NCI-H2196 (cell line): ENCODE measurements at regions not wholly inside any gene's neighbourhood (a gene's known extent, or its start where the extent isn't known, plus 50 kb on each side); places are given as distances from the start of the nearest gene placed in this dataset.
"Not testable (repeated sequence)": the region's sequence is repeated elsewhere in the genome, so short reads cannot be mapped to it uniquely, and the experiment has no call there.

Experiments used
- DNase-seq: peaks from one replicate; lab custom pipeline; 2025; ENCODE audit not compliant: unreplicated experiment; lab: John Stamatoyannopoulos, UW

DNA sequence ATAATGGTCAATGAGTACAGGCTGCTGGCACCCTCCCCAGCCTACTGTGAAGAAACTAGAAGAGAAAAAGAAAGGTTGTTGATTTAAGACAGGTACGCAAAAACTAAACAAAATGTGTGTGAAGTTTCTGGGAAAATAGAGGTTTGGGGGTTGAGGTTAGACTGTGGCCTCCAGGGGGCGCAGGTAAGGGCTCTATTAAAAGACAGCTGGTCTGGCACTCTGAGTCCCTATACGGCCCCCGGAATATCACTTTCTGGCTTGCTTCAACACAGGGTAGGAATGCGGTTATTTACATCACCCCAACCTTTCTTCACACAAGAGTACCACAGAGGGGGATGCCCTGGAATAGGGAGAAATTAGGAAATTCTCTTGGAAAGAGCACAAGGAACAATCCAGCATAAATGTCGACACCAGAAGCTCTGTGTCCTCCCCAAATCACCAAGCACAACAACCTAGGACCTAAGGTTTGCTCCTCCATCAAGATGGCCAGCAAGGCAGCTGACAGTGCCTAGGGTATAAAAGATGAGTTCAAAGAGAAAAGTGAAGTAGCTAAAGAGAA, 480.8 kb upstream of the KLHL29 start:
- no peak for DNase-seq

DNA sequence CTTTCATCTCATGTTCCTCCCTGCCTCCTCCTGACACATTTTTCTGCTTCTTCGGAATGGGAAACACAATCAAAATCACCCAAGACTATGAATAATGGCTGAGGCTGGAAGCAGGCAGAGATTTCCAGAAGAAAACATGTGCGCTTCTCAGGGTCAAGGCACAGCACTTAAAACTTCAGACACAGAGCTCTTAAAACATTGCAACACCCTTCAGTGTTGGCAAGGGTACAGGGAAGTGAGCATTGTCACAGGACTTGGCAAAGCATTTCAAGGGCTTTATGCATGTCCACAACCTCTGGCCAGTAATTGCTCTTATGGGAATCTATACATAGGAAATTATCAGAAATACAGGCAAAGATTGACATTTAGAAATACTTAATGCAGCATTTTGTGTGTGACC, 477.6 kb upstream of the KLHL29 start:
- no peak for DNase-seq

DNA sequence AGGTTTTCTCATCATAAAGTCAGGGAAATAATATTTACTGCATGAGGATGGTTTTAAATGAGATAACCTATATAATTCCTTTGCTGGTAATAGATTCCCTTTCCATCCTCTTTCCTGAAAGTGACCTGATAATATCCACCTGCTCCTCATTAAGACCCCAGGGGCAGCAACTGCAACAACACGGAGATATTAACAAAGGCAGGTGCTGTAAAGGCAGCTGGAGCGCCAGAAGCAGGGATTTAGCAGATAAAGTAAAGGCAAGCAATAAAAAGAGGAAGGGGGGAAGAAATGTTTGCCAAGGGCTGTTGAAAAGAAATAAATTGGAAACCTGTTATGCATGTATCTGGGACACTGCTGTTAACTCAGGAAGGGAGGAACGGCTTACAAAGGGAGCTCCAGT, 472.6 kb upstream of the KLHL29 start:
- DNase-seq = no peak

DNA sequence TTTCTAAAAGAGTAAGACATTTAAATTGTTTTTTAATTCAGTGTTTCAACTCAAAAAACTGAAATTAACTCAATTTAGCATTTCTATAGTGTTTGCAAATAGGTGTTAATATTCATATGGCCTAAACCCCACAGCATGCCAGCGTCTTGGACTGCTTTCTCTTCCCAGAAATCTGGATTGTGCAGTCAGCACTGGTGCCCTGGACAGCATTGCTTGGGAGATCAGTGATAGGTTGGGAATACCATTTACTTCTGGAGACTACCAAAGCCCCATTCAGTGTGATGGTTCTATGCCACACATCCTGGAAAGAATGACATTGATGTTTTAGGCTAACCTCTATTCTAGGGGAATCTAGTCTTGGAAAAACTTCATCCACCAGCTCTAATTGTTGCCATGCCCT, 455.0 kb upstream of the KLHL29 start:
- DNase-seq = no peak

DNA sequence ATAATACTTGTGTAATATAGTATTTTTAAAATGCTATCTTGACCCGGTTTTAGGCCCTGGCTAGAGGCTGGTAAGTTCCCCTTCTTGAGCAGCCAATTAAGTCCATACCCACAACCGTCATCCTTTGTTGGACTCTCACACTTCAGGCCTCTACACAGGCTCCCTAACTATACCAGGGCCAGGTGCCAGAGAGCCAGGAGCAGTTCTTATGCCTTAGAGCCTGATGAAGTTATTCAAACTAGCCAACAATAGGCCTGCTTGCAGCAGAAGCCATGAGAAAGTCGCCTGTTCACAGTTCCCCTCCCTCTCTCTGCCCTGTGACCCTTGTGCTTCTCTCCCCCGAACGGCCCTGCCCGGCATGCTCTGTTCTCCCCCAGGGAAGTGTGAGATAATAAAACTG, 454.2 kb upstream of the KLHL29 start:
- no peak for DNase-seq

DNA sequence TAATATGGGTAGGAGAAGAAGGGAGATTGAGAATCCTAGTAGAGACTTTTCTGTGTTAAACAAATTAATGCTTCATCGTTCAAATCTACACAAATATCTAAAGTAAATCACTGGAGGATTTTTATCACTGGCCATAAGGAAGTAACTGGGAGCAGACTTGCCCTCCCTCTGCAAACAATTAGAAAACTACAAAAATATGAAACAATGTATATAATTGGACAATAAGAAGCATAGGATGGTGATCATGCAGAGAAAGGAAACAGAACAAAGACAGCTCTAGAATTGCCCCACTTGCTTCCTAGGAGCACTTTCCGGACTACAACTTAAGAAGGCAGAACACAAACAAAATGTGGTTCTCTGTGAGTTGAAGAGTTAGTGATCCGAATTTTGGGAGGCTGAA, 452.7 kb upstream of the KLHL29 start:
- DNase-seq = no peak

DNA sequence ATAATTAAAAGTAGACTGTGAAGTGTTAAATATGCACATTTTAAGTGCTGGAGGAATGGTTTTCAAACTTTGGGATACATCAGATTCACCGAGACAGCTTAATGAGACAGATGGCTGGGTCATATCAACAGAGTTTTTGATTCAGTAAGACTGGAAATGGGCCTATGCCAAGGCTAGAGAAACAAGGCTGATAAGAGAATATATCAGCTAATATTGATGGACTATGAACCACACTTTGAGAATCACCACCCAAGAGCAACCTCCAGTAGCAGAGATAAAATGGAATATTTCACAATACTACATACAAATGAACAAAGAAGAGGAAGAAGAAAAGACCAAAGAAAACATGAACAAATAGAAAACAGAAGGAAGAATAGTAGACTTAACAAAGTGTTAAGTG, 450.2 kb upstream of the KLHL29 start:
- DNase-seq = no peak

DNA sequence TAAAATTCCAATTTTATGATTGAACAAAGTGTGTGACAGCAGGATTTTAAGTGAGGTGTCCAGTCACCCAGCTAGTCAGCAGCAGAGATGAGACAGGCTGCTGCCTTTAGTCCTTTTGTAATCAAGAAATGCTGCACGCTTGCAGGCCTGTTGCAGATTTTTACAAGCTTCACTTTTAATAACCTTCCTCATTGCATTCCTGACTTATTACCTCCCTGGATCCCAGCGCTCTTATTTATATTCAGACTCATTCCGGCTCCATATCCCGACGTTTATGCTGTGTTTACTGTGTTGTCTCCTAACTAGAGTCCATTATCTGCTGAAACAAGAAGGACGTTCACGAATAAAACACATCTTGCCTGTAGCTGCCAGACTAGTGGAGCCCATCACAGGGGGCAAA, 442.5 kb upstream of the KLHL29 start:
- no peak for DNase-seq

DNA sequence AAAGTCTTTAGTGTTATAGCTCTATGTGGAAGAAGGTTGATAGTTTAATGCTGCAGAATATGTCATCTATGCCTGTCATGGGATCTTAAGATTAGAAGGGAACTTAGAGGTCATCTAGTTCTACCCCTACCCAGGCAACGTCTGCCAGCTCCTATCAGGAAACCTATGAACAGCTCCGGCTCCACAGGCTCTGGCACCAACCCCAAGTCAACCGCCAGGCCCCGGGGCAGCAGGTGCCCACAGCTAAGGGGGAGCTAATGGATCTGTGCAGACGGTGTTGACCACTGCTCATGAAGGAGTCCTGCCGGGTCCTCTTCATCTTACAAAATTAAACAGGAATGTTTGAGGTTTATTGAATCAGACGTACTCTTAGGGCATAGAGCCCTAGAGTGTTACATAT, 440.8 kb upstream of the KLHL29 start:
- DNase-seq = no peak

DNA sequence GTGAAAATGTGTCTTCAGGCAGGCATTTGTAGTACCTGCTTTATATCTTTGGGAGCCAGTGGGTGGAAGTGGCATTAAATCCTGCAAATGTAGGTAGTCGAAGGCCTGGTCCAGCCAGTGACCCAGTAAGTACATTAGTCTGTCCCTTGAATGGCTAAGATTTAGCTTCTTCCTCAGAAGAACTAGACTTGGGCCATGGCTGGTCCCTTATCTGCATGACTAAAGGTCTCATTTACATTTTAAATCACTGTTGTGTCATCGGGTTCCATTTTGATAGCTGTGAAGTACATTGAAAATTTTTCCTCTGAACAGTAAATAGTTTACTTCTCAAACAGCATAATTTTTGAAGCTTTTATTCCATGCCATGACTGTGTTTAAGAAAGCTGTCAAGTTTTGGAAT, 438.4 kb upstream of the KLHL29 start:
- no peak for DNase-seq

DNA sequence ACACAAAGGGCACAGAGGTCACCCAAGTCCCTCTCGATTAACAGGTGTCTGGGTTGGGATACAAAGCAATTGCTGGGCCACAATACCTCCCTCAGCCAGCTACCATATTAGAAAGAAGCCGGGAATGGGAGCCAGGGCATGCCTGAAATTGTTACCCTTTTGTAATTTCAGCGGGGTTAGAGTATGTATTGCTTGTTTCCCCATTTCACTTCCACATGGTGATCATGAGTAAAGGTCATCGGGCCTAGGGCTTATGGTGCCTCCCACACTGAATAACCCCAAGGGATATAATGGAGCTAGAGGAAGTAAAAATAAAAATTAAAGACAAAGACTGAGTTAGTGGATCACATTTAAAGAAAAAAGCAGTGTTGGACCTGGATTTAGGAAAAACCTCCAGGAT, 437.2 kb upstream of the KLHL29 start:
- DNase-seq = no peak

DNA sequence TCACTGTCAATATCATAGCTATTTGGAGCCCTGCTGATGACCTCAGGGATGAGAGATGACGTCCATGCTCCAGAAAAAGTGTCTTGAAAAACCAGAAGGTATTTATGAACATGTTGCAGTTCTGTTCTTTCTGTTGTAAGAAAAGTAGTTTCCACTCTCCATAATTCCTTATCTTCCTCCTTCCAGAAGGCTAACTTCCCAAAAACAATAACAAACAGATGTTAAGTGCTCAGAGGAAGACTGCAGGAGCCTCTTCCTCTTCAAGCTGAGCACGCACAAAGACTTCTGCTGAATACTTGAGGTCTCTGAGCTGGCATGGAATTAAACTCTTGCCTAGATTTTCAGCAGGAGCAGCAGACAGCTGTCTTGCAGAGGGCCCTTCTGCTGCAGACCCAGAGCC, 434.5 kb upstream of the KLHL29 start:
- no peak for DNase-seq

DNA sequence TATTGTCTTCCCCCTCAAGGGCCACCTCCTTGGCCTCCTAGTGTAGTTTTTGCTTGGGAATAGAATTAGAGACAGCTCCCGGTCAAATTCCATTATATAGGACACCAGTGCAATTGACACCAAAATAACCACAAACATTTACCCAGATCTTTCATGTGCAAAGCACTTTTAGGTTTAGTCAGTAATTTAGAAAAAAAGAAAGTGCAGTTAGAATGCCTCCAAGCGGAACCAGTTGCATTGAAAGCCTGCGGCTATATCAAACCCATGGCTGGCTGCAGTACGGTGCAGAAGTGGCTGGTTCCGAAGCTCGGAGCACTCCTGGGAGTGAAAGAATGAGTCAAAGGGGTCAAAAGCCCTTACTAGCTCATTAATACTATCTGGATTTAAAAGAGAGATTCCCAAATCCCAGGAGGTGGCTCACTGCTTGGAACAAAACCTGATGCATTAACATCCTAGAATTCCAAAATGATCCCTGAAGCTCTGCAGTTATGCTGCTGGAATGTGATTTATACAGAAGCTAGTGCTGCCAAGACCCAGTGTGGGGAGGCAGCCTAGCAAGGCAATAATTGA, 432.2 kb upstream of the KLHL29 start:
- DNase-seq = no peak

DNA sequence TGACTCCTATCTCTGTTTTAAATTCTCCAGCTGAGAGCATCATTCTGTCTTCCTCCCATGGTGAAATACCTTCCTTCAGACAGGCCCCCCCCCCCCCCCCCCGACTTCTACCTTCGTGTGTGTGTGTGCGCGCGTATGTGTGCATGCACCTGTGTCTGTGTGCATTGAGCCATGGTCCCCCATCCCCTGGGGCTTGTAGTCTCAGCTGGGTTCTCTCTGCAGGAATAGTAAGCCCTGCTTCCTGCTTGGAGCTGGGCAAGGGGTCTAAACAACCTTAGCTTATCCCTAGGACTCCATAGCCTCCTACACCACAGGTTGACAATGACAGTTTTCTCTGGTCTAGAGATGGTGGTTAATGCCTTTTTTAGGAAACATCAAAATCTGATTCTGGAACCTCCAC, 427.5 kb upstream of the KLHL29 start:
- no peak for DNase-seq

DNA sequence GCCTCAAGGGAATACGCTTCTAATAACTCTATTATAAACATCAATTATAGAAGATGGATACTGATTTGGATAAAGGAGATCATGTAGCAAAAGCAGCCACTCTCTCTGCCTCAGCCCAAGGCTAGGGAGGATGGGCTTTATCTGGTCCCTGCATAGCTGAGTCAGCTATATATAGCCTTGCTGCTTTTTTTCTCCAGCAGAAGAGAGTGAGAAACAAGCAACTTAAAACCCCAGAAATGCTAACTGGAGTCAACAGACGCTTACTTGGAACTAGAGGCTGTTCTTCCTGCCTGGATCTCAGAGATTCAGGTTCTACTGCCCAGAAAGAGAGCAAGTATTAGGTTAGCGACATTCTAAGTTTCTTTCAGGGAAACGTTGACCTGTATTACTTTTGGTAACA, 426.7 kb upstream of the KLHL29 start:
- DNase-seq = no peak

DNA sequence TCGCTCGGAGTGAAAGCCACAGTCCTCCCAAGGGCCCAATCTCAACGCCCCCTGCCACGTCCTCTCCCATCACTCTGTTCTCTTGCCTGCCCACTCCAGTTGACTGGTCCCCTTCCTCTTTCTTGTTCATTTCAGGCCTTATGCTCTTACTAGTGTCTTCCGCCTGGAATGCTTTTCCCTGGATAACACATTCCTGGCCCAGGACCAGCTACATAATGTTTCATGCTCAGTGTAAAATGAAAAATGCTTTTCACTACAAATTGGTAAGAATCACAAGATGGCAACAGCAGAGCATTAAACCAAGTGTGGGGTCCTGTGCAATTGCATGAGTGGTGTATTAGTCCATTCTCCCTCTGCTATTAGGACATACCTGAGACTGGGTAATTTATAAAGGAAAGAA, 417.2 kb upstream of the KLHL29 start:
- no peak for DNase-seq

DNA sequence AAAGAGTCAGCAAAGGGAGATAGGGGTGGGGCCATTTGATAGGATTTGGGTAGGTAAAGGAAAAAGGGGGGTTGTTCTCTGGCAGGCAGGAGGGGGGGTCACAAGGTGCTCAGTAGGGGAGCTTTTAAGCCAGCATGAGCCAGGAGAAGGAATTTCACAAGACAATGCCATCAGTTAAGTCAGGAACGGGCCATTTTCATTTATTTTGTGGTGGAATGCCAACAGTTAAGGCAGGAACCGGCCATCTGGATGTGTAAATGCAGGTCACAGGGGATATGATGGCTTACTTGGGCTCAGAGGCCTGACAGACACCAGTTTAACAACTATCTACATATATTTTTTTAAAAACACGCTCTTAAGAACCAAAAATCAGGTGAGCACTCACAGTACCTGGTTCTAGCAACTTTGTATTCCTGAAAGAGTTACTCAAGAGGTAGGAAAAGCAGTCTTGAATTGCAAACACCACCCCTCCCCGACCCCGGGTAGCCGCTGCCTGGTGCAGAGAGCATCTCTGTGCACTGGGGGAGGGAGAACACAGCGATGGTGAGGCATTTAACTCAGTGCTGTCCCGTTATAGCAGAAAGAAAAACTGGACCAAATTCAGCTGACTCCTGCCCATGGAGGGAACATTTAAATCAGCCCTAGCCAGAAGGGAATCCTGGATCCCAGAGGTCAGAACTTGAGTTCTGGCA, 414.5 kb upstream of the KLHL29 start:
- no peak for DNase-seq

DNA sequence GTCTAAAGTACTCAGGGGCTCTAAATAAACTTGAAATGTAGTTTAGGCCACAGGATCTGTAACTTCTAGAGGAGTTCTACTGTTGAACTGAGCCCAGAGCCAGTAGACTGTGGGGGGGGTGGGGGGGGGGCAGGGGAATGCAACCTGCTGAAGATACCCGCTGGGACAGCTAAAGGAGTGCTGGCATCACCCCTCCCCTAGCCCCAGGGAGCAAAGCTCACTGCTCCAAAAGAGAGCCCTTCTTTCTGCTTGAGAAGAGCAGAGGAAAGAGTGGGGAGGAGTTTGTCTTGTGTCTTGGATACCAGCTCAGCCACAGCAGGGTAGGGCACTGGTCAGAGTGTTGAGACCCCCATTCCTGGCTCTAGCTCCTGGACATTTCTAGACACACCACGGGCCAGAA, 414.0 kb upstream of the KLHL29 start:
- DNase-seq = no peak

DNA sequence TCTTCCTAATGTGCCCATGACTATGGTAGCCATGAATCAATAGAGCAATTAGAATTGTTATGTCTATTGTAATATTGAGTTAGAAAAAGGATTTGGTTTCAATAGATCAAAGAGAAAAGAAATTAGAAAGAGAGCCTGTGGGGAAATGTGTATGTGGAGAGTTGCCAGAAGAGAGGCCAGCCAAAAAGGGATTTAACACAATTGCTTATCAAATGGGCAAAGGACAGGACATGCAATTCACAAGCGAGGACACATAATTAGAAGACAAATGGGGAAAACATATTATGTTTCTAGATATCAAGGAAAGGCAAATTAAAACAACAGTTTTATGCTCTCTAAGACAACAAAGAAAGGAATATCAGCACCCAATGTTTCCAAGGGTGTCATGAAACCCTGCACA, 403.2 kb upstream of the KLHL29 start:
- DNase-seq = no peak

DNA sequence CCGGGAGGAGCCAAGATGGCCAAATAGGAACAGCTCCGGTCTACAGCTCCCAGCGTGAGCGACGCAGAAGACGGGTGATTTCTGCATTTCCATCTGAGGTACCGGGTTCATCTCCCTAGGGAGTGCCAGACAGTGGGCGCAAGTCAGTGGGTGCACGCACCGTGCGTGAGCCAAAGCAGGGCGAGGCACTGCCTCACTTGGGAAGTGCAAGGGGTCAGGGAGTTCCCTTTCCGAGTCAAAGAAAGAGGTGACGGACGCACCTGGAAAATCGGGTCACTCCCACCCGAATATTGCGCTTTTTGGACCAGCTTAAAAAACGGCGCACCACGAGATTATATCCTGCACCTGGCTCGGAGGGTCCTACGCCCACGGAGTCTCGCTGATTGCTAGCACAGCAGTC, 400.8 kb upstream of the KLHL29 start:
- DNase-seq = not testable (repeated sequence)

DNA sequence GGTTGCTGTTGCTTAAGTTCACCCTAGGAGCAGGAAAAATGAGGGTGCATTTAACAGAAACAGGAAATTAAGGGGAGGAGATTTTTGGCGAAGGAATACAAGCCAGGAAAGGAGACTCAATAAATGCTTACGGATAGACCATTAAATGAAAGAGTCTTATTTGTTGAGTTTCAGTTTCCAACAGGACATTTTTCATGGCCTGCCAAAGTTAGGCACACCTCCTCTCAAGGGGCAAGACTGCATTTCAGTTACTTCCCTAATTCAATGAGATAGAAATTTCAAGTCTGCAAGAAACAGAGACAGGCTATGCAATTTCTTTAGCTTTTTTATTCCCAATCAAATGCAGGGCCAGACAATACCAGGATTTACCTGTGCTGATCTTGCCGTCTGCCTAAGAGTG, 394.7 kb upstream of the KLHL29 start:
- no peak for DNase-seq

DNA sequence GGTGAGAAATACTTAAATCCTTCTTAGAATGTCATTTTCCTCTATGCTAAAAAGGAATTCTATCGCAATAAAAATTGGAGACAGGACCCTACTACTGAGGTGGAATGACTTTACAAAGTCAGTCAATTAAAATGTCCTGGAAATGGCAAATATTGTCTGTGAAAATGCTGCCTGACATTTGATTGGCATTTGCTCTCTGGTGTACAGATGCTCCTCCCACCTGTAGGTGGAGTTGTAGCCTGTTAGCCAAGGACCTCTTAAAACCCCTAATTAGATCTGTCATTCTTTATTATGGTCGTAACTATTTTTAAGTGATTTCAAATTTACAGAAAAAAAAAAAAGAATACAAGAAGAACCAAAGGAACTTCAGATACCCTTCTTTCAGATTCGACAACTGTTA, 393.1 kb upstream of the KLHL29 start:
- no peak for DNase-seq

DNA sequence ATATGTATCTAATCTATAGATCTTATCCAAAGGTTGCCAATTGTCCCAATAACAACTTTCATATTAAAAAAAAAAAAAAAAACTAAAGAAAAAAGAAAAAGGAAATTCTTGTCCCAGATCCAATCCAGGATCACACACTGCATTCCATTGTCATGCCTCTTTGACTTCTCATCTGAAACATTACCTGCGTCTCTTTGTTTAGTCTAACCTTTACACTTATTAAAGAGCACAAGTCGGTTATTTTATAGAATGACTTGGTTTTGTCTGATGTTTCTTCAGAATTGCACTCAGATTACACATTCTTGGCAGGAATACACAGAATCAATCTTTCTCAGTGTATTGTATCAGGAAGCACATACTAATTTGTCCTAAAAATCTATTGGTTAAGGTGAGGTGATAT, 392.5 kb upstream of the KLHL29 start:
- DNase-seq = no peak
